H1 (cell line): ENCODE measurements at regions not wholly inside any gene's neighbourhood (a gene's known extent, or its start where the extent isn't known, plus 50 kb on each side); places are given as distances from the start of the nearest gene placed in this dataset.

Experiments
- BCL11A ChIP-seq, 2 experiments: IDR thresholded peaks; one replicate each; pipeline ENCODE4 v1.6.1; 2011; ENCODE audit warnings: low read depth in 2 of 2, low read length in 2 of 2, mild to moderate bottlenecking in 2 of 2
- CTBP2 ChIP-seq: IDR thresholded peaks from 2 replicates; pipeline ENCODE4 v1.7.0; 2011; ENCODE audit warnings: borderline replicate concordance, mild to moderate bottlenecking, moderate library complexity, mixed read lengths, low read length; ENCODE audit not compliant: insufficient read depth, insufficient read length
- EP300 ChIP-seq, 2 experiments: IDR thresholded peaks; 1 replicate in 1 of 2; 2 replicates in 1 of 2; pipeline ENCODE4 v1.6.1; 2011 to 2012; ENCODE audit warnings: low read depth in 2 of 2, low read length in 2 of 2, mild to moderate bottlenecking in 2 of 2, borderline replicate concordance in 1 of 2, inconsistent platforms in 1 of 2, moderate library complexity in 1 of 2
- HDAC6 ChIP-seq: IDR thresholded peaks from one replicate; pipeline ENCODE4 v1.7.1; 2012; ENCODE audit warnings: low read depth, mild to moderate bottlenecking, inconsistent platforms, low read length, moderate library complexity
- PHF8 ChIP-seq: fragments of 200-600 bp; sonication (generic); conservative IDR thresholded peaks from 2 replicates; pipeline ENCODE4 v1.7.1; 2012; ENCODE audit warnings: low read depth, mild to moderate bottlenecking, inconsistent platforms, low read length, moderate library complexity
- RNF2 ChIP-seq: fragments of 200-900, 300-1000 bp; sonication (generic); IDR thresholded peaks from 2 replicates; pipeline ENCODE4 v1.7.1; 2016; ENCODE audit warnings: borderline replicate concordance, low read depth, mild to moderate bottlenecking, antibody characterized with exemption, low read length; ENCODE audit not compliant: poor library complexity, severe bottlenecking; ENCODE audit errors: missing control alignments
- RXRA ChIP-seq: IDR thresholded peaks from 2 replicates; pipeline ENCODE4 v1.6.1; 2011; ENCODE audit warnings: low read depth, mild to moderate bottlenecking, low read length, moderate library complexity; ENCODE audit not compliant: insufficient read depth
- SIN3A ChIP-seq, 2 experiments: IDR thresholded peaks in 1 of 2; conservative IDR thresholded peaks in 1 of 2; 2 replicates each; pipeline ENCODE4 v1.6.1; 2011 to 2012; ENCODE audit warnings: low read length in 2 of 2, improper control_type of control experiment in 1 of 2, low read depth in 1 of 2, mild to moderate bottlenecking in 1 of 2
- SIRT6 ChIP-seq: IDR thresholded peaks from one replicate; pipeline ENCODE4 v1.7.1; 2012; ENCODE audit warnings: low read length, inconsistent platforms
- TF ChIP-seq, protein P1 (sequence below): fragments of 300-600 bp; sonication (generic); IDR thresholded peaks from 2 replicates; pipeline ENCODE4 v1.7.1; 2012; ENCODE audit warnings: low read length, moderate library complexity, mild to moderate bottlenecking, inconsistent platforms; ENCODE audit not compliant: insufficient replicate concordance

DNA sequence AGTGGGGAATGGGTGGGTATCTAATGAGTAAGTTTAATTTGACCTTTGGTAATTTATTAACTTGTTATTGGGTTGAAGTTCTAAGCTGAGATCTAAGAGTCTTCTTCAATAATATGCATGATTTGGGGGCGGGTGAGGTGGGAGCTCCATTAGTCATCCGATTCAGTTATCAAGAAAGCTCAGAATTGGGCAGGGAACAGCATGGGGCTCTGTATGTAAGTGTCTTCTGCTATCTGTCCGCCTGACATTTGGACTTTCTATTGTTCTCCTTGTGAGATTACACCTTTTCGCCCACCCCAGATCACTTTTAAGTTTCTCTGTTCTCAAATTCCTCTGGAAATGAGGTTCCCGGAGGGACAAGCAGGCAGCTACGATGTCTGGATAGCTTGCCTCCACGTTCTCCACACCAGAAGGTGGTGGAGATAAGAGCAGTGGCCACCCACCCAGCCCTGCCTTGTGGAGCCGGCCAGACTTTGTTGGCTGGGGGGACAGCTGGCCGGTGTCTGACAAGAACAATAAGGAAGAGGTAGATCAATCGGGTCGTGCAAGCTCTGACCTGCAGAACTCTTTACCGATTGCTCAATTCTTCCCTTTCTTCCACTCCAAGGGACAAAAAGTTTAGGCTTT lies 75.5 kb upstream of the GATA6 start (continued):
- TF ChIP-seq, protein P1, sequence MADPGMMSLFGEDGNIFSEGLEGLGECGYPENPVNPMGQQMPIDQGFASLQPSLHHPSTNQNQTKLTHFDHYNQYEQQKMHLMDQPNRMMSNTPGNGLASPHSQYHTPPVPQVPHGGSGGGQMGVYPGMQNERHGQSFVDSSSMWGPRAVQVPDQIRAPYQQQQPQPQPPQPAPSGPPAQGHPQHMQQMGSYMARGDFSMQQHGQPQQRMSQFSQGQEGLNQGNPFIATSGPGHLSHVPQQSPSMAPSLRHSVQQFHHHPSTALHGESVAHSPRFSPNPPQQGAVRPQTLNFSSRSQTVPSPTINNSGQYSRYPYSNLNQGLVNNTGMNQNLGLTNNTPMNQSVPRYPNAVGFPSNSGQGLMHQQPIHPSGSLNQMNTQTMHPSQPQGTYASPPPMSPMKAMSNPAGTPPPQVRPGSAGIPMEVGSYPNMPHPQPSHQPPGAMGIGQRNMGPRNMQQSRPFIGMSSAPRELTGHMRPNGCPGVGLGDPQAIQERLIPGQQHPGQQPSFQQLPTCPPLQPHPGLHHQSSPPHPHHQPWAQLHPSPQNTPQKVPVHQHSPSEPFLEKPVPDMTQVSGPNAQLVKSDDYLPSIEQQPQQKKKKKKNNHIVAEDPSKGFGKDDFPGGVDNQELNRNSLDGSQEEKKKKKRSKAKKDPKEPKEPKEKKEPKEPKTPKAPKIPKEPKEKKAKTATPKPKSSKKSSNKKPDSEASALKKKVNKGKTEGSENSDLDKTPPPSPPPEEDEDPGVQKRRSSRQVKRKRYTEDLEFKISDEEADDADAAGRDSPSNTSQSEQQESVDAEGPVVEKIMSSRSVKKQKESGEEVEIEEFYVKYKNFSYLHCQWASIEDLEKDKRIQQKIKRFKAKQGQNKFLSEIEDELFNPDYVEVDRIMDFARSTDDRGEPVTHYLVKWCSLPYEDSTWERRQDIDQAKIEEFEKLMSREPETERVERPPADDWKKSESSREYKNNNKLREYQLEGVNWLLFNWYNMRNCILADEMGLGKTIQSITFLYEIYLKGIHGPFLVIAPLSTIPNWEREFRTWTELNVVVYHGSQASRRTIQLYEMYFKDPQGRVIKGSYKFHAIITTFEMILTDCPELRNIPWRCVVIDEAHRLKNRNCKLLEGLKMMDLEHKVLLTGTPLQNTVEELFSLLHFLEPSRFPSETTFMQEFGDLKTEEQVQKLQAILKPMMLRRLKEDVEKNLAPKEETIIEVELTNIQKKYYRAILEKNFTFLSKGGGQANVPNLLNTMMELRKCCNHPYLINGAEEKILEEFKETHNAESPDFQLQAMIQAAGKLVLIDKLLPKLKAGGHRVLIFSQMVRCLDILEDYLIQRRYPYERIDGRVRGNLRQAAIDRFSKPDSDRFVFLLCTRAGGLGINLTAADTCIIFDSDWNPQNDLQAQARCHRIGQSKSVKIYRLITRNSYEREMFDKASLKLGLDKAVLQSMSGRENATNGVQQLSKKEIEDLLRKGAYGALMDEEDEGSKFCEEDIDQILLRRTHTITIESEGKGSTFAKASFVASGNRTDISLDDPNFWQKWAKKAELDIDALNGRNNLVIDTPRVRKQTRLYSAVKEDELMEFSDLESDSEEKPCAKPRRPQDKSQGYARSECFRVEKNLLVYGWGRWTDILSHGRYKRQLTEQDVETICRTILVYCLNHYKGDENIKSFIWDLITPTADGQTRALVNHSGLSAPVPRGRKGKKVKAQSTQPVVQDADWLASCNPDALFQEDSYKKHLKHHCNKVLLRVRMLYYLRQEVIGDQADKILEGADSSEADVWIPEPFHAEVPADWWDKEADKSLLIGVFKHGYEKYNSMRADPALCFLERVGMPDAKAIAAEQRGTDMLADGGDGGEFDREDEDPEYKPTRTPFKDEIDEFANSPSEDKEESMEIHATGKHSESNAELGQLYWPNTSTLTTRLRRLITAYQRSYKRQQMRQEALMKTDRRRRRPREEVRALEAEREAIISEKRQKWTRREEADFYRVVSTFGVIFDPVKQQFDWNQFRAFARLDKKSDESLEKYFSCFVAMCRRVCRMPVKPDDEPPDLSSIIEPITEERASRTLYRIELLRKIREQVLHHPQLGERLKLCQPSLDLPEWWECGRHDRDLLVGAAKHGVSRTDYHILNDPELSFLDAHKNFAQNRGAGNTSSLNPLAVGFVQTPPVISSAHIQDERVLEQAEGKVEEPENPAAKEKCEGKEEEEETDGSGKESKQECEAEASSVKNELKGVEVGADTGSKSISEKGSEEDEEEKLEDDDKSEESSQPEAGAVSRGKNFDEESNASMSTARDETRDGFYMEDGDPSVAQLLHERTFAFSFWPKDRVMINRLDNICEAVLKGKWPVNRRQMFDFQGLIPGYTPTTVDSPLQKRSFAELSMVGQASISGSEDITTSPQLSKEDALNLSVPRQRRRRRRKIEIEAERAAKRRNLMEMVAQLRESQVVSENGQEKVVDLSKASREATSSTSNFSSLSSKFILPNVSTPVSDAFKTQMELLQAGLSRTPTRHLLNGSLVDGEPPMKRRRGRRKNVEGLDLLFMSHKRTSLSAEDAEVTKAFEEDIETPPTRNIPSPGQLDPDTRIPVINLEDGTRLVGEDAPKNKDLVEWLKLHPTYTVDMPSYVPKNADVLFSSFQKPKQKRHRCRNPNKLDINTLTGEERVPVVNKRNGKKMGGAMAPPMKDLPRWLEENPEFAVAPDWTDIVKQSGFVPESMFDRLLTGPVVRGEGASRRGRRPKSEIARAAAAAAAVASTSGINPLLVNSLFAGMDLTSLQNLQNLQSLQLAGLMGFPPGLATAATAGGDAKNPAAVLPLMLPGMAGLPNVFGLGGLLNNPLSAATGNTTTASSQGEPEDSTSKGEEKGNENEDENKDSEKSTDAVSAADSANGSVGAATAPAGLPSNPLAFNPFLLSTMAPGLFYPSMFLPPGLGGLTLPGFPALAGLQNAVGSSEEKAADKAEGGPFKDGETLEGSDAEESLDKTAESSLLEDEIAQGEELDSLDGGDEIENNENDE, result no peak
- TF ChIP-seq EP300 (IDR thresholded peaks at IDR 0.05; ENCODE audit: borderline replicate concordance in 1 of 2, low read depth in 2 of 2, low read length in 2 of 2) (no peak), SIN3A (conservative IDR thresholded peaks at IDR 0.05 in 1 of 2, IDR thresholded peaks at IDR 0.05 in 1 of 2; ENCODE audit: low read depth in 1 of 2, low read length in 2 of 2) (no peak), RXRA (no peak), RNF2 (no peak), PHF8 (no peak), SIRT6 (no peak), HDAC6 (no peak), CTBP2 (no peak), BCL11A (IDR thresholded peaks at IDR 0.05; ENCODE audit: low read depth in 2 of 2, low read length in 2 of 2) (no peak)
